Uterus (tissue), 2 donors: ENCODE measurements at regions not wholly inside any gene's neighbourhood (a gene's known extent, or its start where the extent isn't known, plus 50 kb on each side); places are given as distances from the start of the nearest gene placed in this dataset.

ENCODE experiments used
- CTCF ChIP-seq, 4 experiments: fragments of 200-600 bp in 2 of 4; fragments of 450-650 bp in 2 of 4; sonication (generic) in 2 of 4; IDR thresholded peaks; one replicate each; pipeline ENCODE4 v1.5.1; 2016 to 2019; ENCODE audit warnings: antibody characterized with exemption in 4 of 4, mild to moderate bottlenecking in 2 of 4, moderate library complexity in 1 of 4
- POLR2A ChIP-seq, 2 donors: fragments of 450-650 bp; IDR thresholded peaks; one replicate each; pipeline ENCODE4 v1.6.1; 2016; ENCODE audit warnings: antibody characterized with exemption in 2 of 2, mild to moderate bottlenecking in 1 of 2, moderate library complexity in 1 of 2

GRCh38 chr14:89681086-89682018 is 264.3 kb upstream of the FOXN3 start:
- no peak for TF ChIP-seq CTCF (IDR thresholded peaks at IDR 0.05)
- no peak for TF ChIP-seq POLR2A (IDR thresholded peaks at IDR 0.05)
